ENCODE measurements at regions not wholly inside any gene's neighbourhood (a gene's known extent, or its start where the extent isn't known, plus 50 kb on each side); places are given as distances from the start of the nearest gene placed in this dataset.

- TF ChIP-seq CTCF (IDR thresholded peaks at IDR 0.05) = no peak
- no peak for TF ChIP-seq POLR2AphosphoS5 (IDR thresholded peaks at IDR 0.05)
- no peak for TF ChIP-seq POLR2A (IDR thresholded peaks at IDR 0.05)
- no peak for TF ChIP-seq EP300 (IDR thresholded peaks at IDR 0.05)
These were observed 2004.3 kb upstream of the ADGRL3 start for GRCh38 chr4:59195839-59196238.
